Gastroesophageal sphincter (tissue), 4 donors: ENCODE measurements at regions not wholly inside any gene's neighbourhood (a gene's known extent, or its start where the extent isn't known, plus 50 kb on each side); places are given as distances from the start of the nearest gene placed in this dataset.

Experiments used
- ATAC-seq: fragments of 150-250 bp; one replicate; pipeline ENCODE4 v1.9.1; 2016; ENCODE audit warnings: mild to moderate bottlenecking, moderate library complexity
- H3K27ac ChIP-seq, 4 donors: fragments of 200-600 bp; sonication (generic) in 3 of 4; 1 replicate in 3 of 4; 2 replicates in 1 of 4; pipeline ENCODE4 v1.5.1; 2016 to 2019
- H3K27me3 ChIP-seq: fragments of 200-600 bp; sonication (generic); one replicate; pipeline ENCODE4 v1.5.1; 2019
- H3K36me3 ChIP-seq, 2 donors: fragments of 200-600 bp; sonication (generic); one replicate each; pipeline ENCODE4 v1.5.1; 2019; ENCODE audit warnings: control low read depth in 1 of 2
- H3K4me1 ChIP-seq, 3 donors: fragments of 200-600 bp; sonication (generic); 1 replicate in 2 of 3; 2 replicates in 1 of 3; pipeline ENCODE4 v1.5.1; 2016 to 2019; ENCODE audit warnings: control low read depth in 2 of 3
- H3K4me3 ChIP-seq, 2 donors: fragments of 200-600 bp; sonication (generic); one replicate each; pipeline ENCODE4 v1.5.1; 2019; ENCODE audit warnings: mild to moderate bottlenecking in 1 of 2, moderate library complexity in 1 of 2
- H3K9me3 ChIP-seq, 3 donors: fragments of 200-600 bp; sonication (generic); one replicate each; pipeline ENCODE4 v1.5.1; 2017 to 2019; ENCODE audit warnings: control low read depth in 2 of 3
- CTCF ChIP-seq, 4 experiments: fragments of 200-600 bp in 2 of 4; fragments of 450-650 bp in 2 of 4; sonication (generic) in 1 of 4; IDR thresholded peaks; one replicate each; pipeline ENCODE4 v1.5.1; 2017 to 2019; ENCODE audit warnings: antibody characterized with exemption in 4 of 4, mild to moderate bottlenecking in 2 of 4, moderate library complexity in 2 of 4
- EP300 ChIP-seq: sonication (generic); formaldehyde crosslinking; IDR thresholded peaks from one replicate; pipeline ENCODE4 v1.6.1; 2017; ENCODE audit warnings: antibody characterized with exemption, mild to moderate bottlenecking
- POLR2A ChIP-seq, 2 donors: fragments of 450-650 bp; IDR thresholded peaks; one replicate each; pipeline ENCODE4 v1.6.1; 2017; ENCODE audit warnings: antibody characterized with exemption in 2 of 2, mild to moderate bottlenecking in 2 of 2, moderate library complexity in 1 of 2
- POLR2AphosphoS5 ChIP-seq: sonication (generic); formaldehyde crosslinking; IDR thresholded peaks from one replicate; pipeline ENCODE4 v1.6.1; 2017; ENCODE audit warnings: antibody characterized with exemption
- WGBS, 2 donors: methylation state at CpG; one replicate each; pipeline ENCODE4 v1.1.5; 2018; ENCODE audit warnings: low coverage in 1 of 2; 5-methylcytosine and 5-hydroxymethylcytosine counted together

- no peak for ATAC-seq
- H3K27me3 ChIP-seq: no peaks in the 10 kb centered on the region
- H3K4me1 ChIP-seq: no peaks in the 10 kb centered on the region
- no peaks in the 10 kb centered on the region for H3K36me3 ChIP-seq
- no peak overlapping the region for H3K4me3 ChIP-seq
- H3K27ac ChIP-seq: no peak overlapping the region
- no peak for TF ChIP-seq POLR2AphosphoS5
- TF ChIP-seq CTCF (IDR thresholded peaks at IDR 0.05): no peak
- no peak for TF ChIP-seq EP300
- no peak for TF ChIP-seq POLR2A (IDR thresholded peaks at IDR 0.05)
- WGBS, 2 donors: 56 to 71% methylated on average over 1 of the region's 1 CpG
- no peaks in the 10 kb centered on the region for H3K9me3 ChIP-seq
Measured at GRCh38 chr7:84384417-84384816, 189.8 kb upstream of the SEMA3A start.

- Histone ChIP-seq H3K4me3 (no peak overlapping the region), H3K9me3 (no peaks in the 10 kb centered on the region), H3K4me1 (no peaks in the 10 kb centered on the region), H3K27ac (no peak overlapping the region), H3K36me3 (no peaks in the 10 kb centered on the region), H3K27me3 (no peaks in the 10 kb centered on the region)
- 69 to 76% methylated on average over 1 of the region's 1 CpG for WGBS, 2 donors
- no peak for ATAC-seq
- TF ChIP-seq CTCF (IDR thresholded peaks at IDR 0.05) (no peak), POLR2AphosphoS5 (no peak), POLR2A (IDR thresholded peaks at IDR 0.05) (no peak), EP300 (no peak)
Measured at GRCh38 chr7:84379446-84379845, 184.9 kb upstream of the SEMA3A start.

DNA sequence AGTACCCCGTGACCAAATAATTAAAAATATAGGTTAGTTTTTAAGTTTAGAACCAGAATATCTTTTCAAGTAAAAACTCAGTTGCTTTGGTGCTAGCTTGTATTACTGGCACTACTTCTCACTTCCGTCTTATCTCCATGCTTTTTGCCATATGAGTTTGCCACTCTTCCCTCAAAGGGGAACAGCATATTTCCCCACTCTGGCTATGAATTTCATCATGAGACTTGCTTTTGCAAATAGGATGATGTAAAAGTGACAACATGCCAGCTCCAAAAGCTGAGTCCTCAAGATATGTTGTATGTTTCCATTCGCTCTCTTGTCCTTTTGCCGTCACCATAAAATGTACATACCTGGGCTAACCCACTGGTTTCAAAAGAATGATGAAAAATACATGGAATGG lies 178.1 kb upstream of the SEMA3A start:
- Histone ChIP-seq H3K4me3 (no peak overlapping the region), H3K4me1 (no peaks in the 10 kb centered on the region), H3K27me3 (no peaks in the 10 kb centered on the region), H3K27ac (no peak overlapping the region), H3K9me3 (no peaks in the 10 kb centered on the region), H3K36me3 (no peaks in the 10 kb centered on the region)
- ATAC-seq: no peak
- 93 to 94% methylated on average over 2 to 4 of the region's 4 CpGs for WGBS, 2 donors
- TF ChIP-seq POLR2AphosphoS5: no peak
- TF ChIP-seq EP300: no peak
- no peak for TF ChIP-seq CTCF (IDR thresholded peaks at IDR 0.05)
- no peak for TF ChIP-seq POLR2A (IDR thresholded peaks at IDR 0.05)

DNA sequence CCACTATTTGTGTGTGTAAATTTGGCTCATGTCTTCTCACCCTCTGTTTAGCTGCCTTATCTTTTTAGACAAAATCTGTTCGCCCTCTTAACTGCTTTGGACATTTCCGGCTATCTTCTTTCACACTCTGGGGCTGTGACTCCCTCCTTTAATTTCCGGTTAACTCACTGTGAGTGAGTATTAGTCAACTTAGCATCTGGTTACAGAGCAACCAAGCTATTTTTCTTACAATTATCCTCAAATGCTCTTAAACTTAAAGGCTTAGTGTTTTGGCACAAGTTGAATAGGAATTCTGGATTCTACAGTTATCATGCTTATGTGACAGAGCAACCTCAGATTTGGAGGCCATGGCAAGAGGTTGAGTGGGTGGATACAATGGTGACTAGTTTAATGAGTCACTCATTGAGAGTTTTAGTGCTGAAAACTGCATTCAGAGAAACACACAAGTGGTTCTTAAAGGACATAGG lies 177.6 kb upstream of the SEMA3A start:
- no peaks in the 10 kb centered on the region for H3K4me1 ChIP-seq
- no peaks in the 10 kb centered on the region for H3K9me3 ChIP-seq
- no peaks in the 10 kb centered on the region for H3K27me3 ChIP-seq
- 38 to 100% methylated on average over 1 to 3 of the region's 3 CpGs for WGBS, 2 donors
- H3K27ac ChIP-seq: no peak overlapping the region
- ATAC-seq: no peak
- no peaks in the 10 kb centered on the region for H3K36me3 ChIP-seq
- no peak for TF ChIP-seq POLR2A (IDR thresholded peaks at IDR 0.05)
- no peak for TF ChIP-seq EP300
- TF ChIP-seq POLR2AphosphoS5: no peak
- no peak for TF ChIP-seq CTCF (IDR thresholded peaks at IDR 0.05)
- H3K4me3 ChIP-seq: no peak overlapping the region

DNA sequence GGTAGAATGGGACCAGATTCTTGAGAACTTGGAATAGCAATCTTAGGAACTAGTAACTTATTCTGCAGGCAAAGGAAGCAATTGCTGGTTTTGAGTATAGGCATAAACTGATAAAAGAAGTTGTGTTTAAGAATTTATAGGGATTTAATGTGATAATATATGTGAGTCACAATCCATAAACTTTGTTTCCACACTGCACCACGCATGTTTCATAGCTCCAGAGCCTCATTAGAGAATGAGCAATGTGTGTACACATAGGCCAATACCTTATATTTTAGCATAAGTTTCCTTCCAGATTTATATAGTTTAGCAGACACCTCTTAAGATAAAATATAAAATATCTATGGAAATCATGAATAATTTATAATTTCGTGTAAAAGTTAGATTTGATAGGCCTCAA lies 175.5 kb upstream of the SEMA3A start:
- no peak overlapping the region for H3K27ac ChIP-seq
- TF ChIP-seq POLR2A (IDR thresholded peaks at IDR 0.05) (no peak), POLR2AphosphoS5 (no peak), EP300 (no peak), CTCF (IDR thresholded peaks at IDR 0.05) (no peak)
- peaks cover 0 to under 1% (median 0%) of the 10 kb centered on the region in 3 donors for H3K4me1 ChIP-seq
- 56 to 92% methylated on average over 2 of the region's 2 CpGs for WGBS, 2 donors
- no peaks in the 10 kb centered on the region for H3K27me3 ChIP-seq
- no peaks in the 10 kb centered on the region for H3K9me3 ChIP-seq
- H3K36me3 ChIP-seq: no peaks in the 10 kb centered on the region
- no peak overlapping the region for H3K4me3 ChIP-seq
- ATAC-seq: no peak
